ENCODE measurements at regions not wholly inside any gene's neighbourhood (a gene's known extent, or its start where the extent isn't known, plus 50 kb on each side); places are given as distances from the start of the nearest gene placed in this dataset.

GRCh38 chr1:70820396-70820795 is 227.2 kb downstream of the PTGER3 start:
- TF ChIP-seq CTCF (conservative IDR thresholded peaks at IDR 0.05; ENCODE audit: low read length), result no peak
- TF ChIP-seq EZH2phosphoT487 (IDR thresholded peaks at IDR 0.05; ENCODE audit: borderline replicate concordance), result no peak
